Neural cell (in vitro differentiated cells): ENCODE measurements at regions not wholly inside any gene's neighbourhood (a gene's known extent, or its start where the extent isn't known, plus 50 kb on each side); places are given as distances from the start of the nearest gene placed in this dataset.

Experiments
- CTCF ChIP-seq: fragments of 450-650 bp; IDR thresholded peaks from 2 replicates; pipeline ENCODE4 v1.5.1; 2014; ENCODE audit warnings: antibody characterized with exemption, mild to moderate bottlenecking, moderate library complexity; ENCODE audit not compliant: poor library complexity, severe bottlenecking
- POLR2AphosphoS5 ChIP-seq: IDR thresholded peaks from 2 replicates; pipeline ENCODE4 v1.6.1; 2012
- SMC3 ChIP-seq: fragments of 450-650 bp; conservative IDR thresholded peaks from 2 replicates; pipeline ENCODE4 v1.6.1; 2014; ENCODE audit warnings: antibody characterized with exemption, mild to moderate bottlenecking, moderate library complexity; ENCODE audit not compliant: poor library complexity

- TF ChIP-seq CTCF (no peak), POLR2AphosphoS5 (peak; percentile 57), SMC3 (no peak)
Measured at GRCh38 chr3:63746211-63746610, 72.9 kb upstream of the C3orf49 start.
